ENCODE measurements at regions not wholly inside any gene's neighbourhood (a gene's known extent, or its start where the extent isn't known, plus 50 kb on each side); places are given as distances from the start of the nearest gene placed in this dataset.

DNA sequence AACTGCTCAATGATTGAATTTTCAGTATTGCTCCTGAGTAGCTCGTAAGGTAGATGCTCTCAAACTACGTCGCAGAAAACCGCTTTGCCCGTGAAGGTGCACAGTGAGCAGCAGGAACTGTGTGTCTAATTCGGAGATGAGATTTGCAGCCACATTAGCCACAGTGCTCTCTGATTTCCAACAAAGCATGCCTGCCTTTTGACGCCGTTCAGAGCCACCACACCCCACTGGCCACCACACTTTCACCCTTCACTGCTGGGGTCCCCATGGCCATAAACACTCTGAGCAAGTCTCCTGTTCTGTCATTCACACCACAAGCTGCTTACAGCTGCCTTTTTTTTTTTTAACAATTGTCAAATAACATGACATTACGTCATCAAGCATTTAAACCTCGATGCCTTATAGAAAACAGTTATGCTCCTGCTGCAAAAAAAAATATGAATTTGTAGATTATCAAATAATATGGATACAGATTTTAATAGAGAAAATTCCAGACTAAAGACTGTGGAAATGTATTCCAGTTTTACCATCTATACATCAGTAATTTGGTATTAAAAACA lies 578.8 kb upstream of the PFKP start:
- Histone ChIP-seq H3K9ac (ENCODE audit: low read length in 3 of 3) (no peak overlapping the region), H3K4me1 (ENCODE audit: control insufficient read depth in 2 of 3, insufficient read depth in 2 of 3, low read depth in 1 of 3, low read length in 3 of 3) (no peaks in the 10 kb centered on the region), H3K27me3 (ENCODE audit: control insufficient read depth, insufficient read depth, low read length) (no peaks in the 10 kb centered on the region), H3K9me3 (ENCODE audit: control insufficient read depth in 2 of 3, insufficient read depth in 1 of 3, low read length in 3 of 3) (no peaks in the 10 kb centered on the region), H3K27ac (ENCODE audit: low read depth in 2 of 2, low read length in 2 of 2) (no peak overlapping the region), H3K4me3 (ENCODE audit: low read length in 3 of 3) (no peak overlapping the region), H3K36me3 (ENCODE audit: control insufficient read depth in 2 of 3, insufficient read depth in 3 of 3, low read length in 3 of 3) (no peaks in the 10 kb centered on the region)
- intact Hi-C loops (cut with DNase I), result no loop called here
- DNase-seq (peak in 3 of 5 donors; percentile 38 to 68 (median 51)), FAIRE-seq (no peak)
- TF ChIP-seq, protein P1, sequence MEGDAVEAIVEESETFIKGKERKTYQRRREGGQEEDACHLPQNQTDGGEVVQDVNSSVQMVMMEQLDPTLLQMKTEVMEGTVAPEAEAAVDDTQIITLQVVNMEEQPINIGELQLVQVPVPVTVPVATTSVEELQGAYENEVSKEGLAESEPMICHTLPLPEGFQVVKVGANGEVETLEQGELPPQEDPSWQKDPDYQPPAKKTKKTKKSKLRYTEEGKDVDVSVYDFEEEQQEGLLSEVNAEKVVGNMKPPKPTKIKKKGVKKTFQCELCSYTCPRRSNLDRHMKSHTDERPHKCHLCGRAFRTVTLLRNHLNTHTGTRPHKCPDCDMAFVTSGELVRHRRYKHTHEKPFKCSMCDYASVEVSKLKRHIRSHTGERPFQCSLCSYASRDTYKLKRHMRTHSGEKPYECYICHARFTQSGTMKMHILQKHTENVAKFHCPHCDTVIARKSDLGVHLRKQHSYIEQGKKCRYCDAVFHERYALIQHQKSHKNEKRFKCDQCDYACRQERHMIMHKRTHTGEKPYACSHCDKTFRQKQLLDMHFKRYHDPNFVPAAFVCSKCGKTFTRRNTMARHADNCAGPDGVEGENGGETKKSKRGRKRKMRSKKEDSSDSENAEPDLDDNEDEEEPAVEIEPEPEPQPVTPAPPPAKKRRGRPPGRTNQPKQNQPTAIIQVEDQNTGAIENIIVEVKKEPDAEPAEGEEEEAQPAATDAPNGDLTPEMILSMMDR (IDR thresholded peaks at IDR 0.05; ENCODE audit: borderline replicate concordance, extremely low read depth, insufficient read depth), result no peak

DNA sequence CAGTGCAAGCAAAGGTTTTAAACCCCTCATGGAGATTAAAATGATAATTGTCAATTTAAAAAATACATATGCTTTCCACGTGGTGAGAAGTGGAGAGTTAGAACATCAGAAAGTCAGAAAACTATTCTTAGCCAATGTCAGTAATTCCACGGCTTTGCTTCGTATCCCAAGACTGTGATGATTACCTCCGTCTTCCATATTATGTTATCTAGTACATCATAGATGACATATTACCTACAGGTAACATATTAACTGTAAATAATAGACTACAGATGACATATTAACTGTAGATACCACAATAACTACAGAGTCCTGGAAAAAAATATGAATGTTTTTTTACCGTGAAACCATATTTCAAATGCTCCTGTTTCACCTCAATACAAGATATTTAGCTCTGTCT lies 579.4 kb upstream of the PFKP start:
- no peaks in the 10 kb centered on the region for H3K27me3 ChIP-seq (ENCODE audit: control insufficient read depth, insufficient read depth, low read length)
- H3K27ac ChIP-seq (ENCODE audit: low read depth in 2 of 2, low read length in 2 of 2), result no peak overlapping the region
- no peaks in the 10 kb centered on the region for H3K9me3 ChIP-seq (ENCODE audit: control insufficient read depth in 2 of 3, insufficient read depth in 1 of 3, low read length in 3 of 3)
- FAIRE-seq (no peak), DNase-seq (peak in 2 of 5 donors; percentile 19 to 37)
- H3K9ac ChIP-seq (ENCODE audit: low read length in 3 of 3), result no peak overlapping the region
- TF ChIP-seq, protein P1 (IDR thresholded peaks at IDR 0.05; ENCODE audit: borderline replicate concordance, extremely low read depth, insufficient read depth), result no peak
- no peaks in the 10 kb centered on the region for H3K4me1 ChIP-seq (ENCODE audit: control insufficient read depth in 2 of 3, insufficient read depth in 2 of 3, low read depth in 1 of 3, low read length in 3 of 3)
- H3K4me3 ChIP-seq (ENCODE audit: low read length in 3 of 3), result no peak overlapping the region
- intact Hi-C loops (cut with DNase I), result no loop called here
- H3K36me3 ChIP-seq (ENCODE audit: control insufficient read depth in 2 of 3, insufficient read depth in 3 of 3, low read length in 3 of 3), result no peaks in the 10 kb centered on the region

DNA sequence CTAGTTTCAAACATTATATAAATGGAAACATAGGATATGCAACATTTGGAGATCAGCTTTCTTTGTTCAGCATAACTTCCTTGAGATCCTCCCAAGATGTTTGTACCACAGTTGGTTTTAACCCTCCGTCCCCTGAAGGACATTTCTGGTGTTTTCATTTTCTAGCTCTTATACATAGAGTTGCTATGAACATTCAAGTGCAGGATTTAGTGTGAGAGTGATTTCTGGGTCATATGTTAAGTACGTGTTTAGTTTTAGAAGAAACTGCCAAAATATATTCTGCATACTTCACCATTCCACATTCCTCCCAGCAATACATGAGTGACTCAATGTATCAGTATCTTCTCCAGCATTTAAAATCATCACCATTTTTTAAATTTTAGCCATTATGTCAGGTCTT lies 588.7 kb upstream of the PFKP start:
- TF ChIP-seq, protein P1 (IDR thresholded peaks at IDR 0.05; ENCODE audit: borderline replicate concordance, extremely low read depth, insufficient read depth), result no peak
- no peak overlapping the region for H3K27ac ChIP-seq (ENCODE audit: low read depth in 2 of 2, low read length in 2 of 2)
- no peaks in the 10 kb centered on the region for H3K36me3 ChIP-seq (ENCODE audit: control insufficient read depth in 2 of 3, insufficient read depth in 3 of 3, low read length in 3 of 3)
- H3K27me3 ChIP-seq (ENCODE audit: control insufficient read depth, insufficient read depth, low read length), result no peaks in the 10 kb centered on the region
- H3K4me1 ChIP-seq (ENCODE audit: control insufficient read depth in 2 of 3, insufficient read depth in 2 of 3, low read depth in 1 of 3, low read length in 3 of 3), result no peaks in the 10 kb centered on the region
- DNase-seq, result no peak
- intact Hi-C loops (cut with DNase I), result no loop called here
- H3K9me3 ChIP-seq (ENCODE audit: control insufficient read depth in 2 of 3, insufficient read depth in 1 of 3, low read length in 3 of 3), result no peaks in the 10 kb centered on the region
- no peak overlapping the region for H3K9ac ChIP-seq (ENCODE audit: low read length in 3 of 3)
- FAIRE-seq, result no peak
- no peak overlapping the region for H3K4me3 ChIP-seq (ENCODE audit: low read length in 3 of 3)

All from kidney (tissue), 13 donors.